ENCODE measurements at regions not wholly inside any gene's neighbourhood (a gene's known extent, or its start where the extent isn't known, plus 50 kb on each side); places are given as distances from the start of the nearest gene placed in this dataset.

GRCh38 chr9:108374626-108375025, 481.2 kb downstream of the ACTL7B start:
- H3K4me3 ChIP-seq = no peak overlapping the region
- TF ChIP-seq CTCF (IDR thresholded peaks at IDR 0.05) = no peak
- H3K27ac ChIP-seq = no peak overlapping the region
- no peaks in the 10 kb centered on the region for H3K4me1 ChIP-seq
- no peaks in the 10 kb centered on the region for H3K27me3 ChIP-seq
- peaks cover 0 to 21% (median 4%) of the 10 kb centered on the region in 11 donors for H3K9me3 ChIP-seq
- intact Hi-C loops (cut with DNase I) = no loop called here
- DNase-seq (no peak), ATAC-seq (no peak)
- no peaks in the 10 kb centered on the region for H3K36me3 ChIP-seq

- Histone ChIP-seq H3K27me3 (no peaks in the 10 kb centered on the region), H3K4me1 (no peaks in the 10 kb centered on the region), H3K4me3 (no peak overlapping the region), H3K9me3 (peaks cover 0 to 9% (median 0%) of the 10 kb centered on the region in 11 donors), H3K36me3 (no peaks in the 10 kb centered on the region), H3K27ac (no peak overlapping the region)
- DNase-seq (no peak), ATAC-seq (no peak)
- no peak for TF ChIP-seq CTCF (IDR thresholded peaks at IDR 0.05)
- intact Hi-C loops (cut with DNase I) = no loop called here
Measured at GRCh38 chr9:108367188-108367587, 488.6 kb downstream of the ACTL7B start.

- H3K27ac ChIP-seq = no peak overlapping the region
- WGBS, 2 donors = 72 to 78% methylated on average over 1 of the region's 1 CpG
- no peaks in the 10 kb centered on the region for H3K4me1 ChIP-seq
- DNase-seq = no peak
- no peaks in the 10 kb centered on the region for H3K27me3 ChIP-seq
- no peak for ATAC-seq
- intact Hi-C loops (cut with DNase I) = no loop called here
- peaks cover 0 to 5% (median 0%) of the 10 kb centered on the region in 11 donors for H3K9me3 ChIP-seq
- no peaks in the 10 kb centered on the region for H3K36me3 ChIP-seq
- H3K4me3 ChIP-seq = no peak overlapping the region
- no peak for TF ChIP-seq CTCF (IDR thresholded peaks at IDR 0.05)
Measured at GRCh38 chr9:108363311-108363710, 492.5 kb downstream of the ACTL7B start.

GRCh38 chr9:108360304-108360703, 495.5 kb downstream of the ACTL7B start:
- H3K9me3 ChIP-seq = peaks cover 0 to 5% (median 0%) of the 10 kb centered on the region in 11 donors
- WGBS, 2 donors = 93 to 94% methylated on average over 3 of the region's 3 CpGs
- H3K27ac ChIP-seq = no peak overlapping the region
- no peaks in the 10 kb centered on the region for H3K4me1 ChIP-seq
- no peak for DNase-seq
- H3K4me3 ChIP-seq = no peak overlapping the region
- ATAC-seq = no peak
- TF ChIP-seq CTCF (IDR thresholded peaks at IDR 0.05) = no peak
- H3K27me3 ChIP-seq = no peaks in the 10 kb centered on the region
- intact Hi-C loops (cut with DNase I) = no loop called here
- no peaks in the 10 kb centered on the region for H3K36me3 ChIP-seq

GRCh38 chr9:108356806-108357205, 499.0 kb downstream of the ACTL7B start:
- no peaks in the 10 kb centered on the region for H3K36me3 ChIP-seq
- DNase-seq (no peak), ATAC-seq (no peak)
- WGBS, 2 donors = 64 to 86% methylated on average over 2 of the region's 2 CpGs
- H3K4me1 ChIP-seq = no peaks in the 10 kb centered on the region
- H3K9me3 ChIP-seq = no peaks in the 10 kb centered on the region
- intact Hi-C loops (cut with DNase I) = loop anchor here in 1 of 10 donors (10.0 kb wide), 1 partner anchor 58 kb away; no protein-coding TSS in a partner anchor
- H3K27ac ChIP-seq = no peak overlapping the region
- no peak for TF ChIP-seq CTCF (IDR thresholded peaks at IDR 0.05)
- no peak overlapping the region for H3K4me3 ChIP-seq
- H3K27me3 ChIP-seq = no peaks in the 10 kb centered on the region

All from heart right ventricle (tissue), 16 donors.